GM23338 (cell line): ENCODE measurements at regions not wholly inside any gene's neighbourhood (a gene's known extent, or its start where the extent isn't known, plus 50 kb on each side); places are given as distances from the start of the nearest gene placed in this dataset.

Source experiments
- ATAC-seq: fragments of 200-7000 bp; cut with Tn5 transposase; 3 replicates; pipeline ENCODE4 v1.9.1; 2020
- DNase-seq: peaks from one replicate; pipeline ENCODE4 v3.0.0-alpha.2; 2015; ENCODE audit warnings: low spot score
- H2AFZ ChIP-seq: fragments of 200-600 bp; sonication (generic); 2 replicates; pipeline ENCODE4 v1.8.0; 2016; ENCODE audit warnings: antibody characterized with exemption, mild to moderate bottlenecking, moderate library complexity
- H3F3A ChIP-seq: fragments of 200-600 bp; sonication (generic); replicated peaks from 2 replicates; pipeline ENCODE4 v1.8.0; 2017; ENCODE audit warnings: antibody characterized with exemption, mixed run types, low read depth
- H3K27ac ChIP-seq: fragments of 200-600 bp; sonication (generic); 2 replicates; pipeline ENCODE4 v1.6.1; 2016; ENCODE audit warnings: low read depth
- H3K27me3 ChIP-seq: fragments of 200-600 bp; sonication (generic); 2 replicates; pipeline ENCODE4 v1.8.0; 2016; ENCODE audit warnings: mild to moderate bottlenecking, mixed run types, moderate library complexity; ENCODE audit not compliant: insufficient read depth
- H3K36me3 ChIP-seq: fragments of 200-600 bp; sonication (generic); 2 replicates; pipeline ENCODE4 v1.8.0; 2016; ENCODE audit warnings: mild to moderate bottlenecking; ENCODE audit not compliant: insufficient read depth
- H3K4me1 ChIP-seq: fragments of 200-600 bp; sonication (generic); 2 replicates; pipeline ENCODE4 v1.8.0; 2016; ENCODE audit warnings: mild to moderate bottlenecking, moderate library complexity; ENCODE audit not compliant: insufficient read depth
- H3K4me2 ChIP-seq: fragments of 200-600 bp; sonication (generic); 2 replicates; pipeline ENCODE4 v1.7.1; 2017; ENCODE audit warnings: mixed run types
- H3K4me3 ChIP-seq: fragments of 200-600 bp; sonication (generic); 2 replicates; pipeline ENCODE4 v1.6.1; 2016; ENCODE audit warnings: mixed run types
- H3K79me2 ChIP-seq: fragments of 200-600 bp; sonication (generic); replicated peaks from 2 replicates; pipeline ENCODE4 v1.8.0; 2017; ENCODE audit warnings: mild to moderate bottlenecking; ENCODE audit not compliant: insufficient read depth
- H3K9me2 ChIP-seq: fragments of 200-600 bp; sonication (generic); 2 replicates; pipeline ENCODE4 v1.8.0; 2017; ENCODE audit not compliant: insufficient read depth
- H4K20me1 ChIP-seq: fragments of 200-600 bp; sonication (generic); replicated peaks from 2 replicates; pipeline ENCODE4 v1.8.0; 2017; ENCODE audit warnings: mild to moderate bottlenecking; ENCODE audit not compliant: insufficient read depth
- H3K27ac Mint-ChIP-seq: 2 replicates; pipeline ENCODE4 v1.8.0; 2020; ENCODE audit warnings: inconsistent platforms, mild to moderate bottlenecking, moderate library complexity, mixed read lengths
- H3K27me3 Mint-ChIP-seq: 3 replicates; pipeline ENCODE4 v1.8.0; 2022; ENCODE audit warnings: low read depth, mild to moderate bottlenecking, moderate library complexity, mixed read lengths, inconsistent platforms; ENCODE audit not compliant: insufficient read depth, poor library complexity
- H3K36me3 Mint-ChIP-seq: 3 replicates; pipeline ENCODE4 v1.8.0; 2021; ENCODE audit warnings: low read depth, mild to moderate bottlenecking, inconsistent platforms, moderate library complexity, mixed read lengths
- H3K4me1 Mint-ChIP-seq: 3 replicates; pipeline ENCODE4 v1.8.0; 2020; ENCODE audit warnings: mild to moderate bottlenecking, inconsistent platforms, mixed read lengths
- H3K4me3 Mint-ChIP-seq: 3 replicates; pipeline ENCODE4 v1.8.0; 2021; ENCODE audit warnings: moderate library complexity, mild to moderate bottlenecking, inconsistent platforms, mixed read lengths
- H3K9me3 Mint-ChIP-seq: 3 replicates; pipeline ENCODE4 v1.8.0; 2020; ENCODE audit warnings: moderate library complexity, mild to moderate bottlenecking, inconsistent platforms, mixed read lengths
- CREB1 ChIP-seq: fragments of 250-450 bp; sonication (Bioruptor Pico); IDR thresholded peaks from 2 replicates; pipeline ENCODE4 v1.5.0; 2020; ENCODE audit warnings: low read depth, mild to moderate bottlenecking, moderate library complexity
- CTCF ChIP-seq, 2 experiments: fragments of 200-600 bp in 1 of 2; sonication (generic) in 1 of 2; conservative IDR thresholded peaks; 2 replicates each; pipeline versions ENCODE4 v1.5.1 to v1.6.1; 2016 to 2017; ENCODE audit warnings: antibody characterized with exemption in 2 of 2, low read depth in 2 of 2, mild to moderate bottlenecking in 2 of 2, moderate library complexity in 1 of 2
- EZH2phosphoT487 ChIP-seq: fragments of 200-600 bp; sonication (generic); IDR thresholded peaks from one replicate; pipeline ENCODE4 v1.8.1; 2018; ENCODE audit warnings: antibody characterized with exemption; ENCODE audit not compliant: unreplicated experiment
- JUNB ChIP-seq: IDR thresholded peaks from one replicate; pipeline ENCODE4 v1.6.1; 2016; ENCODE audit warnings: antibody characterized with exemption; ENCODE audit not compliant: unreplicated experiment
- NANOG ChIP-seq: IDR thresholded peaks from 2 replicates; pipeline ENCODE4 v1.6.1; 2016; ENCODE audit warnings: antibody characterized with exemption, borderline replicate concordance
- POLR2AphosphoS5 ChIP-seq: IDR thresholded peaks from 2 replicates; pipeline ENCODE4 v1.6.1; 2016; ENCODE audit warnings: antibody characterized with exemption, low read depth
- ZNF114 ChIP-seq: fragments of 250-450 bp; sonication (Bioruptor Pico); IDR thresholded peaks from 2 replicates; pipeline ENCODE4 v1.5.0; 2020; ENCODE audit warnings: mild to moderate bottlenecking, moderate library complexity
- ZNF462 ChIP-seq: fragments of 250-450 bp; sonication (Bioruptor Pico); IDR thresholded peaks from 2 replicates; pipeline ENCODE4 v1.5.0; 2020; ENCODE audit warnings: mild to moderate bottlenecking, moderate library complexity
- TF ChIP-seq, protein P1 (sequence below): IDR thresholded peaks from one replicate; pipeline ENCODE4 v1.6.1; 2018; ENCODE audit warnings: antibody characterized with exemption; ENCODE audit not compliant: unreplicated experiment

GRCh38 chr3:188008582-188009213, 145.3 kb upstream of the LPP start:
- H3F3A ChIP-seq: no peaks in the 10 kb centered on the region
- TF ChIP-seq ZNF114 (CRISPR knock-in tag) (no peak), POLR2AphosphoS5 (no peak), EZH2phosphoT487 (no peak)
- no peak overlapping the region for H3K4me2 ChIP-seq
- H3K4me3 ChIP-seq: no peak overlapping the region
- Mint-ChIP-seq H3K4me3 (no peak overlapping the region), H3K4me1 (peaks cover under 1% of the 10 kb centered on the region), H3K36me3 (peaks cover 6% of the 10 kb centered on the region; the same call in 2 of the 3 replicates), H3K27ac (no peak overlapping the region), H3K27me3 (peaks cover 3% of the 10 kb centered on the region), H3K9me3 (peaks cover 14% of the 10 kb centered on the region; the same call in 2 of the 3 replicates)
- no peak overlapping the region for H2AFZ ChIP-seq
- ATAC-seq: no peak
- DNase-seq: no peak
- peaks cover 4% of the 10 kb centered on the region; the same call in 1 of the 2 replicates for H3K4me1 ChIP-seq
- H4K20me1 ChIP-seq: no peaks in the 10 kb centered on the region
- H3K79me2 ChIP-seq: no peaks in the 10 kb centered on the region
- H3K9me2 ChIP-seq: peaks cover 4% of the 10 kb centered on the region; the same call in 1 of the 2 replicates
- no peak overlapping the region for H3K27ac ChIP-seq
- no peaks in the 10 kb centered on the region for H3K36me3 ChIP-seq
- H3K27me3 ChIP-seq: no peaks in the 10 kb centered on the region

DNA sequence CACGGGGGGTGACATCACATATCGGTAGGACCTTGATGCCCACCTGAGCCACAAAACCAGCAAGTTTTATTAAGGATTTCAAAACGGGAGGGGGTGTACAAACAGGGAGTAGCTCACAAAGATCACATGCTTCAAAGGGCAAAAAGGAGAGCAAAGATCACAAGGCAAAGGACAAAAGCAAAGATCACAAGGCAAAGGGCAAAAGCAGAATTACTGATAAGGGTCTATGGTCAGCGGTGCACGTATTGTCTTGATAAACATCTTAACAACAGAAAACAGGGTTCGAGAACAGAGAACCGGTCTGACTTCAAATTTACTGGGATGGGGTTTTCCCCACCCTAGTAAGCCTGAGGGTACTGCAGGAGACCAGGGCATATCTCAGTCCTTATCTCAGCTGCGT, 143.5 kb upstream of the LPP start:
- H3K79me2 ChIP-seq: no peaks in the 10 kb centered on the region
- DNase-seq (no peak), ATAC-seq (no peak)
- H3F3A ChIP-seq: no peaks in the 10 kb centered on the region
- no peak overlapping the region for H3K4me3 ChIP-seq
- no peak overlapping the region for H3K27ac ChIP-seq
- peaks cover 6% of the 10 kb centered on the region; the same call in 2 of the 3 replicates for H3K36me3 Mint-ChIP-seq
- no peaks in the 10 kb centered on the region; the same call in 2 of the 3 replicates for H3K4me1 Mint-ChIP-seq
- H2AFZ ChIP-seq: no peak overlapping the region
- peaks cover 14% of the 10 kb centered on the region; the same call in 2 of the 3 replicates for H3K9me3 Mint-ChIP-seq
- H3K4me1 ChIP-seq: no peaks in the 10 kb centered on the region
- H3K27me3 ChIP-seq: no peaks in the 10 kb centered on the region
- no peak overlapping the region for H3K4me2 ChIP-seq
- H3K27me3 Mint-ChIP-seq: peaks cover 3% of the 10 kb centered on the region
- no peak overlapping the region for H3K27ac Mint-ChIP-seq
- no peaks in the 10 kb centered on the region for H4K20me1 ChIP-seq
- H3K4me3 Mint-ChIP-seq: no peak overlapping the region
- no peaks in the 10 kb centered on the region for H3K36me3 ChIP-seq
- H3K9me2 ChIP-seq: peaks cover 4% of the 10 kb centered on the region; the same call in 1 of the 2 replicates
- no peak for TF ChIP-seq EZH2phosphoT487
- TF ChIP-seq ZNF114 (CRISPR knock-in tag): no peak
- TF ChIP-seq JUNB: no peak
- no peak for TF ChIP-seq ZNF462 (CRISPR knock-in tag)
- TF ChIP-seq, protein P1, sequence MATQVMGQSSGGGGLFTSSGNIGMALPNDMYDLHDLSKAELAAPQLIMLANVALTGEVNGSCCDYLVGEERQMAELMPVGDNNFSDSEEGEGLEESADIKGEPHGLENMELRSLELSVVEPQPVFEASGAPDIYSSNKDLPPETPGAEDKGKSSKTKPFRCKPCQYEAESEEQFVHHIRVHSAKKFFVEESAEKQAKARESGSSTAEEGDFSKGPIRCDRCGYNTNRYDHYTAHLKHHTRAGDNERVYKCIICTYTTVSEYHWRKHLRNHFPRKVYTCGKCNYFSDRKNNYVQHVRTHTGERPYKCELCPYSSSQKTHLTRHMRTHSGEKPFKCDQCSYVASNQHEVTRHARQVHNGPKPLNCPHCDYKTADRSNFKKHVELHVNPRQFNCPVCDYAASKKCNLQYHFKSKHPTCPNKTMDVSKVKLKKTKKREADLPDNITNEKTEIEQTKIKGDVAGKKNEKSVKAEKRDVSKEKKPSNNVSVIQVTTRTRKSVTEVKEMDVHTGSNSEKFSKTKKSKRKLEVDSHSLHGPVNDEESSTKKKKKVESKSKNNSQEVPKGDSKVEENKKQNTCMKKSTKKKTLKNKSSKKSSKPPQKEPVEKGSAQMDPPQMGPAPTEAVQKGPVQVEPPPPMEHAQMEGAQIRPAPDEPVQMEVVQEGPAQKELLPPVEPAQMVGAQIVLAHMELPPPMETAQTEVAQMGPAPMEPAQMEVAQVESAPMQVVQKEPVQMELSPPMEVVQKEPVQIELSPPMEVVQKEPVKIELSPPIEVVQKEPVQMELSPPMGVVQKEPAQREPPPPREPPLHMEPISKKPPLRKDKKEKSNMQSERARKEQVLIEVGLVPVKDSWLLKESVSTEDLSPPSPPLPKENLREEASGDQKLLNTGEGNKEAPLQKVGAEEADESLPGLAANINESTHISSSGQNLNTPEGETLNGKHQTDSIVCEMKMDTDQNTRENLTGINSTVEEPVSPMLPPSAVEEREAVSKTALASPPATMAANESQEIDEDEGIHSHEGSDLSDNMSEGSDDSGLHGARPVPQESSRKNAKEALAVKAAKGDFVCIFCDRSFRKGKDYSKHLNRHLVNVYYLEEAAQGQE: no peak
- TF ChIP-seq NANOG: no peak
- TF ChIP-seq CREB1 (CRISPR knock-in tag): no peak
- TF ChIP-seq CTCF (conservative IDR thresholded peaks at IDR 0.05; ENCODE audit: low read depth in 2 of 2): no peak
